Body of pancreas (tissue), 4 donors: ENCODE measurements at regions not wholly inside any gene's neighbourhood (a gene's known extent, or its start where the extent isn't known, plus 50 kb on each side); places are given as distances from the start of the nearest gene placed in this dataset.

Experiments
- ATAC-seq: fragments of 150-250 bp; one replicate; pipeline ENCODE4 v1.9.1; 2016
- DNase-seq, 4 donors: peaks; one replicate each; pipeline ENCODE4 v3.0.0-alpha.2; 2019
- H3K27ac ChIP-seq, 4 donors: fragments of 200-600 bp; sonication (generic); 1 replicate in 3 of 4; 2 replicates in 1 of 4; pipeline versions ENCODE4 v1.5.1 to v1.6.1; 2016 to 2019; ENCODE audit warnings: mild to moderate bottlenecking in 1 of 4, mixed read lengths in 1 of 4, moderate library complexity in 1 of 4
- H3K27me3 ChIP-seq, 2 donors: fragments of 200-600 bp; sonication (generic); one replicate each; pipeline ENCODE4 v1.6.0; 2016; ENCODE audit warnings: mild to moderate bottlenecking in 1 of 2
- H3K36me3 ChIP-seq, 2 donors: fragments of 200-600 bp; sonication (generic); replicated peaks in 1 of 2; 2 replicates each; pipeline ENCODE4 v1.5.1; 2016; ENCODE audit warnings: low read depth in 2 of 2; ENCODE audit not compliant: insufficient read depth in 1 of 2
- H3K4me1 ChIP-seq: fragments of 200-600 bp; sonication (generic); one replicate; pipeline ENCODE4 v1.6.0; 2016
- H3K4me3 ChIP-seq, 2 donors: fragments of 200-600 bp; sonication (generic); 1 replicate in 1 of 2; 2 replicates in 1 of 2; pipeline ENCODE4 v1.5.1; 2016 to 2019
- H3K9me3 ChIP-seq, 3 donors: fragments of 200-600 bp; sonication (generic); 1 replicate in 2 of 3; 2 replicates in 1 of 3; pipeline ENCODE4 v1.5.1; 2016
- CTCF ChIP-seq, 7 experiments: fragments of 450-650 bp in 4 of 7; fragments of 200-600 bp in 3 of 7; sonication (generic) in 3 of 7; IDR thresholded peaks; one replicate each; pipeline ENCODE4 v1.5.1; 2016 to 2019; ENCODE audit warnings: antibody characterized with exemption in 7 of 7
- POLR2A ChIP-seq, 3 donors: fragments of 450-650 bp; IDR thresholded peaks; one replicate each; pipeline ENCODE4 v1.6.1; 2016; ENCODE audit warnings: antibody characterized with exemption in 3 of 3, mild to moderate bottlenecking in 2 of 3
- WGBS, 2 donors: methylation state at CpG; one replicate each; pipeline ENCODE4 v1.1.5; 2017; 5-methylcytosine and 5-hydroxymethylcytosine counted together
- intact Hi-C: fragments of 100-400 bp; cut with DNase I; formaldehyde crosslinking; loops from one replicate; pipeline ENCODE4 v1.15.1; 2023

GRCh38 chr22:27552863-27553262 is 248.7 kb downstream of the MN1 start:
- intact Hi-C loops, result no loop called here
- 88 to 90% methylated on average over 1 of the region's 1 CpG for WGBS, 2 donors
- Histone ChIP-seq H3K9me3 (no peaks in the 10 kb centered on the region), H3K27ac (no peak overlapping the region), H3K4me1 (no peaks in the 10 kb centered on the region), H3K27me3 (no peaks in the 10 kb centered on the region), H3K4me3 (no peak overlapping the region), H3K36me3 (no peaks in the 10 kb centered on the region)
- DNase-seq, result no peak
- TF ChIP-seq CTCF (IDR thresholded peaks at IDR 0.05), result no peak
- TF ChIP-seq POLR2A (IDR thresholded peaks at IDR 0.05), result no peak
- ATAC-seq, result no peak

- Histone ChIP-seq H3K4me3 (no peak overlapping the region), H3K4me1 (no peaks in the 10 kb centered on the region), H3K27me3 (no peaks in the 10 kb centered on the region), H3K36me3 (no peaks in the 10 kb centered on the region), H3K9me3 (no peaks in the 10 kb centered on the region), H3K27ac (no peak overlapping the region)
- 48 to 52% methylated on average over 13 to 14 of the region's 14 CpGs for WGBS, 2 donors
- TF ChIP-seq POLR2A (IDR thresholded peaks at IDR 0.05) (no peak), CTCF (IDR thresholded peaks at IDR 0.05) (no peak)
- intact Hi-C loops, result no loop called here
- ATAC-seq, result no peak
- DNase-seq, result no peak
Observed at GRCh38 chr22:27554106-27554811, 247.3 kb downstream of the MN1 start.

- ATAC-seq, result no peak
- TF ChIP-seq POLR2A (IDR thresholded peaks at IDR 0.05) (no peak), CTCF (IDR thresholded peaks at IDR 0.05) (no peak)
- H3K9me3 ChIP-seq, result no peaks in the 10 kb centered on the region
- no peaks in the 10 kb centered on the region for H3K4me1 ChIP-seq
- no peak overlapping the region for H3K4me3 ChIP-seq
- no peak overlapping the region for H3K27ac ChIP-seq
- no peak for DNase-seq
- no peaks in the 10 kb centered on the region for H3K36me3 ChIP-seq
- WGBS, 2 donors, result 69 to 90% methylated on average over 6 of the region's 6 CpGs
- intact Hi-C loops, result no loop called here
- no peaks in the 10 kb centered on the region for H3K27me3 ChIP-seq
Observed at GRCh38 chr22:27554841-27555456, 246.6 kb downstream of the MN1 start.

- Histone ChIP-seq H3K27ac (no peak overlapping the region), H3K27me3 (no peaks in the 10 kb centered on the region), H3K4me3 (no peak overlapping the region), H3K4me1 (no peaks in the 10 kb centered on the region), H3K9me3 (no peaks in the 10 kb centered on the region), H3K36me3 (no peaks in the 10 kb centered on the region)
- intact Hi-C loops, result no loop called here
- WGBS, 2 donors, result 88 to 90% methylated on average over 12 of the region's 12 CpGs
- no peak for ATAC-seq
- DNase-seq, result no peak
- TF ChIP-seq CTCF (IDR thresholded peaks at IDR 0.05) (no peak), POLR2A (IDR thresholded peaks at IDR 0.05) (no peak)
Observed at GRCh38 chr22:27556371-27556770, 245.2 kb downstream of the MN1 start.
